ENCODE measurements at regions not wholly inside any gene's neighbourhood (a gene's known extent, or its start where the extent isn't known, plus 50 kb on each side); places are given as distances from the start of the nearest gene placed in this dataset.

DNA sequence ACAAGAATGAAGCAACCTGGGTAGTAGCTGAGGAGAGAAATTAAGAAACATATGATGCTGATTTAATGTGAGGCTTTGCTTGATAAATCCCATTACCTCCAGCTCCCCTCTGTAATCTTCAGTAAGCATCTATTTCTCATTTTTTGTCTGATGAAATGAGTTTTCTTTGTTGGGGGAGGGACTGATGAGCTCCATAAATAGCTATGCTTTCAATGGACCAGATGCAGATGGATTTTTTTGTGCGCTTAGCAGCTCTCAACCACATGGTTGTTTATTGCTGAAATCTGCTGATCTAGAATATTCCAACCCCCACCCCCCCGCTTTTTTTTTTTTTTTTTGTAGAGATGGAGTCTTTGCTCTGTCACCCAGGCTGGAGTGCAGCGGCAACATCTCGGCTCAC lies 1082.0 kb downstream of the RAPGEF2 start:
- TF ChIP-seq, protein P1, sequence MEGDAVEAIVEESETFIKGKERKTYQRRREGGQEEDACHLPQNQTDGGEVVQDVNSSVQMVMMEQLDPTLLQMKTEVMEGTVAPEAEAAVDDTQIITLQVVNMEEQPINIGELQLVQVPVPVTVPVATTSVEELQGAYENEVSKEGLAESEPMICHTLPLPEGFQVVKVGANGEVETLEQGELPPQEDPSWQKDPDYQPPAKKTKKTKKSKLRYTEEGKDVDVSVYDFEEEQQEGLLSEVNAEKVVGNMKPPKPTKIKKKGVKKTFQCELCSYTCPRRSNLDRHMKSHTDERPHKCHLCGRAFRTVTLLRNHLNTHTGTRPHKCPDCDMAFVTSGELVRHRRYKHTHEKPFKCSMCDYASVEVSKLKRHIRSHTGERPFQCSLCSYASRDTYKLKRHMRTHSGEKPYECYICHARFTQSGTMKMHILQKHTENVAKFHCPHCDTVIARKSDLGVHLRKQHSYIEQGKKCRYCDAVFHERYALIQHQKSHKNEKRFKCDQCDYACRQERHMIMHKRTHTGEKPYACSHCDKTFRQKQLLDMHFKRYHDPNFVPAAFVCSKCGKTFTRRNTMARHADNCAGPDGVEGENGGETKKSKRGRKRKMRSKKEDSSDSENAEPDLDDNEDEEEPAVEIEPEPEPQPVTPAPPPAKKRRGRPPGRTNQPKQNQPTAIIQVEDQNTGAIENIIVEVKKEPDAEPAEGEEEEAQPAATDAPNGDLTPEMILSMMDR (IDR thresholded peaks at IDR 0.05; ENCODE audit: borderline replicate concordance, control extremely low read depth, extremely low read depth, insufficient read depth, missing control alignments): no peak
- in situ Hi-C loops (cut with MboI; ENCODE audit: low sequenced_read_pairs, unreplicated experiment): no loop called here
- no peak for DNase-seq (ENCODE audit: low spot score)

DNA sequence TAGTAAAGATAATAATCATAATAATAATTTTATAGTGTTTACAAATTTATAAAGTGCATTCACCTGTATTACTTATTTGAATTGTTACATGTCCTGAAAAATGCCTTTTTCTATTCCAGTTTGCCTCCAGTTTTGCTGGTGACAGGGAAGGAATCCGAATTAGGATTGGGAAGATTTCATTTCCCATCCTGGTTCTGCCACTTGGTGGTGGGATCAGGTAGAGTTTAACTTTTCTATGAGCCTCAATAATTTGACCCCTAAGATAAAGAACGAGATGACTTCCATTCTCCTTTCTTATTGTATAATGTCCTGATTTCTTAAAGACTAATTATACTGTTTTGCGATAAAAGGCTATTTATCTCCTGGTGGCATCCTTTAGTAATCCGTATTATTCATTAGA lies 1090.9 kb downstream of the RAPGEF2 start:
- DNase-seq (ENCODE audit: low spot score): no peak
- TF ChIP-seq, protein P1 (IDR thresholded peaks at IDR 0.05; ENCODE audit: borderline replicate concordance, control extremely low read depth, extremely low read depth, insufficient read depth, missing control alignments): no peak
- in situ Hi-C loops (cut with MboI; ENCODE audit: low sequenced_read_pairs, unreplicated experiment): no loop called here

DNA sequence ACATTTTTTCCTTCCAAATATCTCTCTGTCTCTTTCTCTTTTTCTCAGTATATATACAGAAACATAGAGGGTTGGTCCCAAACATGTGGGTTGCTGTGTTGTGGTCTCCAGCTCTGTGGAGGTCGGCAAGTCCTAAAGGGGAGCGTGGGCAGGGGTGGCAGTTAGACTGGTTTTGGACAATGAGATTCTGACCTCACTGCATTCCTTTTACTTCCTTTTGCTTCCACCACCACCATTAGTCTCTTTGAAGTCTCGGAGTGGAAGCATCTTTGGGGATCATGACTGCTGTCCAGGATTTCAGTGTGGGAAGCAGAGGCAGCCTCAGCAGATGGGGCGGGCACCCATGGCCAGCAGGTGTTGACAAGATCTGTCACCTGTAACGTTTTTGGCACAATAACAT lies 1091.8 kb downstream of the RAPGEF2 start:
- TF ChIP-seq, protein P1 (IDR thresholded peaks at IDR 0.05; ENCODE audit: borderline replicate concordance, control extremely low read depth, extremely low read depth, insufficient read depth, missing control alignments): no peak
- in situ Hi-C loops (cut with MboI; ENCODE audit: low sequenced_read_pairs, unreplicated experiment): no loop called here
- no peak for DNase-seq (ENCODE audit: low spot score)

GRCh38 chr4:160202802-160203201 lies 1099.9 kb downstream of the RAPGEF2 start:
- no peak for DNase-seq (ENCODE audit: low spot score)
- TF ChIP-seq, protein P1 (IDR thresholded peaks at IDR 0.05; ENCODE audit: borderline replicate concordance, control extremely low read depth, extremely low read depth, insufficient read depth, missing control alignments): no peak
- in situ Hi-C loops (cut with MboI; ENCODE audit: low sequenced_read_pairs, unreplicated experiment): no loop called here

DNA sequence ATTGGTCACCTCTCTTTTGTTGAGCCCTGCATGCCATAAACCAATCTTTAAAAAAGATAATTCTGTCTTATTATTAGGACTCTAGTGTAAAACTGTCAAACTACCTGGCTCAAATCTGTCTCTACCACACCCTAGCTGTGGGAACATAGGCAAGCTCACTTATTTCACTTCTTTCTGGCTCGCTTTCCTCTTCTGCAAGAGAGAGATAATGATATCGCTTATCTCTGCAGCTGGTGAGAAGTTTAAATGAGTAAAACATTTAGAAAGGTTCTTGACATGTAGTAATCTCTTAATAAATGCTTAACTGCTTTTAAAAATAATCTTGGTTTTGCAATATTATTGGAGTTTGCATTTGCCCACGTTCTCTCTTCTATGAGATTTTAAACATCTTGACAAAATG lies 1109.2 kb downstream of the RAPGEF2 start:
- in situ Hi-C loops (cut with MboI; ENCODE audit: low sequenced_read_pairs, unreplicated experiment): no loop called here
- TF ChIP-seq, protein P1 (IDR thresholded peaks at IDR 0.05; ENCODE audit: borderline replicate concordance, control extremely low read depth, extremely low read depth, insufficient read depth, missing control alignments): no peak
- DNase-seq (ENCODE audit: low spot score): no peak

DNA sequence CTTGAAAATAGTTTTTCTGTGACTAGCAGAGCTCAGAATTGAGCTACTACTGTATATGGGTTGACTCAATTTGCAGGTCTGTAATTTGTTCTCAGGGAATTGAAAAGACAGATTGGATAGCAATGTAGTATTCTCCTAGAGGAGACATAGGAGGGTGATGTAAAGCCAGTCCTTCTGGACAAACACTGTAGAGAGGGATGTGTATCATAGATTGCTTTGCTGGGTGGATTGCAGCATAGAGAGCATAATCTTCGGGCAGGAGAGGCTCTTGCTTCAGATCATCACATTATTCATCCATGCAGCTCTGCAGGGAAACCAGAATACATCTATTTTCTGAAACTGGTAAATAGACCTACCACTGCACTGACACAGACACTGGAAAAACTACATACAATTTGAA lies 1110.5 kb downstream of the RAPGEF2 start:
- in situ Hi-C loops (cut with MboI; ENCODE audit: low sequenced_read_pairs, unreplicated experiment): no loop called here
- TF ChIP-seq, protein P1 (IDR thresholded peaks at IDR 0.05; ENCODE audit: borderline replicate concordance, control extremely low read depth, extremely low read depth, insufficient read depth, missing control alignments): no peak

GRCh38 chr4:160217352-160217751 lies 1114.5 kb downstream of the RAPGEF2 start:
- in situ Hi-C loops (cut with MboI; ENCODE audit: low sequenced_read_pairs, unreplicated experiment): no loop called here

More for the DNA sequence above, 1110.5 kb downstream of the RAPGEF2 start:
- DNase-seq (ENCODE audit: low spot score): no peak

More at GRCh38 chr4:160217352-160217751, 1114.5 kb downstream of the RAPGEF2 start:
- TF ChIP-seq, protein P1 (IDR thresholded peaks at IDR 0.05; ENCODE audit: borderline replicate concordance, control extremely low read depth, extremely low read depth, insufficient read depth, missing control alignments): no peak
- DNase-seq (ENCODE audit: low spot score): no peak

Measured in GM13976 (cell line).